ENCODE measurements at regions not wholly inside any gene's neighbourhood (a gene's known extent, or its start where the extent isn't known, plus 50 kb on each side); places are given as distances from the start of the nearest gene placed in this dataset.
"Not testable (repeated sequence)": the region's sequence is repeated elsewhere in the genome, so short reads cannot be mapped to it uniquely, and the experiment has no call there.

GRCh38 chr17:63295839-63296590 is 150.1 kb downstream of the CYB561 start:
- DNase-seq, result no peak

GRCh38 chr17:63298916-63299315 is 147.2 kb downstream of the CYB561 start:
- not testable (repeated sequence) for DNase-seq

DNA sequence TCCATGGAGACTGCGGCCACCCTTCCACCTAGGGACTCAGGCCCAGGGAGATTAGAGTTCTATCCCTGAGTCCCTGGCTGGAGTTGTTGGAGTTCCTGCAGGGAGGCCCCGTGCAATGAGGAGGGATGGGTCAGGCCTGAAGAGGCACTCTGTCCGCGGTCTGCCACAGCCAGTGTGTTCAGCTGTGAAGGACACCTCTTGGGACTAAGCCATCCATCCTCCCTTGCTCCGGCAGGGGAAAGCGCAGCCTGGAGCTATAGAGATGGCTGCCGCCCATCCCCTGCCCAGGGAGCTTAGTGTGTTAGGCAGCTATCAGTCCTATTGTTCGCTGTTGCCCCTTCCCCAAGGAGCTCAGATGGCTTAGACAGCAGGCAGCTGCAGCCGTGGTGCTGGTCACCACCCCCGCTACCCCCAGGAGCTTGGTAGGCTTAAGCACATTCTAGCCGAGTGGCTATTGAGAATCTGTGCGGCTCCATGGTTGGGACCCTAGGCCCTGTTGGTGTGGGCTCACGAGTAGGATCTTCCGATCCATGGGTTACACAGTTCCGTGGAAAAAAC is 141.3 kb downstream of the CYB561 start:
- no peak for DNase-seq

DNA sequence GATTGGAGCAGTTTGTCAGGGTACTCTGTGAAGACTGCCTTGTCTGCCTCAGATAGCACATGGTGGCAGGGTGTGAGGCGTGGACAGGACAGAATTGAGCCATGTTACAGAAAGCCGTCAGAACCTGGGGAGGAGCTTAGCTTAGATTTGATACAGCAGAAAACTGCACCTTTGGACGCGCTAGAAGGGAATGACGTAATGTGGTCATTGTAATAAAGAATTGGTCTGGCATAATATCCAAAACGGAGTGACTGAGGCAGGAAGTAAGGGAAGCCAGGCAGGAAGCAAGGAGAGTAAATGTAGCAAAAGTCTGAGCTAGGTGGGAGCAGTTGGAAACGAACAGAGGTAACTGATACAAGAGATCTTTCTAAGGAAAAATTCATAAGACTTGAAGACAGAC is 140.2 kb downstream of the CYB561 start:
- DNase-seq, result no peak

- no peak for DNase-seq
Measured at GRCh38 chr17:63306855-63307254, 139.3 kb downstream of the CYB561 start.

DNA sequence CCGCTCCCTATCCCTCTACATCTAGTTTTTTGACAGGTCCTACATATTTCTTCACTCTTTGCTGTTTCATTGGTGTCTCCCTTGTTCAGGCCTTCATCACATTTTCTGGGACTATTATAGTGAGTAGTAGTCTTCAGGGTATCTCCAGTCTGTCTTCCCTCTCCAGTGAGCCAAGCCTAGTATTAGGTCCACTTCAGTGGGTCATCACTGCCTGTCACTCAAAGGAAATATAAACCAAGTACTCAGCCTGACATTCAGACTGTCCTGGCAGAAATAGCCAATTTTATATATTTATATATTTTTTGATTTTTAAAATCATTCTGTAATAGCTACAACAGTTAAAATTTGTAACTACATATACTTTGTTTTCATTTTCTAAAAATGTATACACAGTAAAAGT is 137.8 kb downstream of the CYB561 start:
- no peak for DNase-seq

- DNase-seq, result no peak
Measured at GRCh38 chr17:63309021-63309420, 137.1 kb downstream of the CYB561 start.

GRCh38 chr17:63311416-63311937 is 134.6 kb downstream of the CYB561 start:
- DNase-seq, result no peak

- no peak for DNase-seq
Measured at GRCh38 chr17:63314761-63315160, 131.3 kb downstream of the CYB561 start.

GRCh38 chr17:63316100-63316499 is 130.0 kb downstream of the CYB561 start:
- no peak for DNase-seq

DNA sequence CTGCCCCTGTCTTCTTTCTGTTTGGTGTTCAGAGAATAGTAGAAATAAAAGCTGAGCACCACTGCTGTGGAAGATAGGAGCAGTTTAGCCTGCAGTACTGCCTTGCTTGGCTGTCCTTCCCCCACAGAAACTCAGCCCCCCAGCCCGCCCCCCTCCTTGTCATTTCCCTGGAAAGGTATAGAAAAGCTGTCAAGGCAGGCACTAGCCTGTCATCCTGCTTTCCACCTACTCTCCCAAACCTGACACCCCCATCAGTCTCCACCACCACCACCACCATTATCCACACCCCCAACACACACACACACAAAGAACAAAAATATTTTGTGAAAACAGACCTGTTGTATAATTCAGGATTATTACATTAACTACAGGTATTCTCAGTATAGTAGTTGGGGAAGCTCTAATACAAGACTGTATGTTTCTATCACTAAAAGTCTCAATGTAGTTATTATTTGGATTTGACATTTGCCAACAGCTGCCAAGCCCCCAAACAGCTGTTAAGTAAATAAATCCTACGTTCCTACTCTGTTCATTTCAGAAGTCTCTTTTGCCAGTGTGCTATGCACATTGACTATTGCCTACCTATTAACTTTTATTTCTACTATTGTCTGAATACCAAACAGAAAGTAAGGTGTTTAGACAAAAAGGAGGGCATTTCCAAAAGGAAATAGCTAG is 128.8 kb downstream of the CYB561 start:
- no peak for DNase-seq

DNA sequence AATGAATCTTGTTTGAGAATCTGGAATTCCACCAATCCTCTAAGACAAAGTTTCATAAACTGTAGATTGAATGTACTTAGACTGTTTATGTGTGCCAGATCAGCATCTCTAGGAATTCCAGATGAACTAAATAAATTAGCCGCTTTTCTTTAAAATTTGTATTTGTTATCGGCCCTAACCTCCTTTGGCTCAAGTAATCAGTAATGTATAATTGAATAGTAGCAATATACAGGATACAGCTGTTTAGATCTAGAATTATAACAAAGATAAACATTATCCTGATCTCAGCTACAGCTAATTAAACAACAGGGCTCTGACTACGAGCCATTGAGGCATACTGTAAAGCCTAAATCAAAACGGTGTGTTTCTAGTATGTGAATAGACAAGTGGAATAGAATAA is 120.3 kb downstream of the CYB561 start:
- DNase-seq, result no peak

DNA sequence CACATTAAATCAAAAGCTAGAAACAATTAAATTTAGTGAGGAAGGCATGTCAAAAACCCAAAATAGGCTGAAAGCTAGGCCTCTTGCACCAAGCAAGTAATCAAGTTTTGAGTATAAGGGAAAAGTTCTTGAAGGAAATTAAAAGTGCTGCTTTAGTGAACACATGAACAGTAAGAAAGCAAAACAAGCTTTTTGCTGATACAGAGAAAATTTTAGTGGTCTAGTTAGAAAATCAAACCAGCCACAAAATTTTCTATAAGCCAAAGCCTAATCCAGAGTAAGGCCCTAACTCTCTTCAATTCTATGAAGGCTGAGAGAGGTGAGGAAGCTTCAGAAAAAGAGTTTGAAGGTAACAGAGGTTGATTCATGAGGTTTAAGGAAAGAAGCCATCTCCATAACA is 116.2 kb downstream of the CYB561 start:
- no peak for DNase-seq

GRCh38 chr17:63331301-63332061 is 114.6 kb downstream of the CYB561 start:
- DNase-seq, result no peak

- no peak for DNase-seq
Measured at GRCh38 chr17:63332286-63332685, 113.8 kb downstream of the CYB561 start.

GRCh38 chr17:63333869-63334268 is 112.2 kb downstream of the CYB561 start:
- DNase-seq, result no peak

GRCh38 chr17:63335831-63336230 is 110.3 kb downstream of the CYB561 start:
- no peak for DNase-seq

- no peak for DNase-seq
Measured at GRCh38 chr17:63337579-63337978, 108.5 kb downstream of the CYB561 start.

- DNase-seq, result no peak
Measured at GRCh38 chr17:63338272-63338671, 107.8 kb downstream of the CYB561 start.

- no peak for DNase-seq
Measured at GRCh38 chr17:63341276-63341675, 104.8 kb downstream of the CYB561 start.

DNA sequence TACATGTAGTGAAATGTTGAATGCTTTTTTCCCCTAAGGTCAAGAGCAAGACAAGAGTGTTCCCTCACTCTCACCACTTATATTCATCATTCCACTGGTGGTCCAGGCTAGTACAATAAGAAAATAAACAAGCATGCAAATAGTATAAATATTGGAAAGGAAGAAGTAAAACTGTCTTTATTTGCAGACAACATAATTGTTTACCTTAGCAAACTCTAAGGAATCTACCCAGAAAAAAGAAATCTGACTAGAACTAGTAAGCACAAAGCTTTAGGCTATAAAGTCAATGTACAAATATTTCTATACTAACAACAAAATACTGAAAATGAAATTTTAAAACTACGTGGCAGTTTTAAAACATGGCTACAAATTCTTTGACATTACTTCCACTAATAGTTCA is 101.7 kb downstream of the CYB561 start:
- no peak for DNase-seq

DNA sequence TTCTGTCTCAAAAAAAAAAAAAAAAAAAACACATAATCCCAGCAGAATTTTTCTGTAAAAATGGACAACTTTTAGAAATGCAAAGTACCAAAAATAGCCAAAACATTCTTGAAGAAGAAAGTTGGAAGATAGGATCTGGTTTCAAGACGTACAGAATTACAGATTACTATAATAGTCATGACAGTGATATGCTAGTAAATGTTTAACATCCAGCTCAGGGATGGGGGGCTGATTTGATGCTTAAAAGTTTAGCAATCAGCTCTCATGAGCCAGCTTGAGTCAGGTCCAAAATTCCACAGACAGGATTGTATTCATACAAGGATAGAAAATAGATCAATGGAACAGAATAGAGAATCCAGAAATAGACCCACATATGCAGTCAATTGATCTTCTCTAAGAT is 100.5 kb downstream of the CYB561 start:
- no peak for DNase-seq

DNA sequence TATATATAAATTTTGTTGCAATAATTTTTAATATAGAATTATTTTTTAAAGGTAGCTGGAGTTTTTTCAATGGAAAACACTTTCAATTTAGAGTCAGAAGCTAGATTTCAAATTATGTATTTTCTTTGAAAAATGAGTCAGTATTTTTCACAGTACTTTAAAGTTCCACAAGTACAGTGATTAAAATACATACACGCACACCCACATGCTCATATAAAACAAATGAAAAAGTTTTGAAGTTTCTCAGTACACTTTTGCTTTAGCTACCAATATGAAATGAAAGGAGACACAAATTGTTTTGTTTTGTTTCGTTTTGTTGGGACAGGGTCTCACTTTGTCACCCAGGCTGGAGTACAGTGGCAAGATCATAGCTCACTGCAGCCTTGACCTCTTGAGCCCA is 98.6 kb downstream of the CYB561 start:
- DNase-seq, result no peak
